ENCODE measurements at regions not wholly inside any gene's neighbourhood (a gene's known extent, or its start where the extent isn't known, plus 50 kb on each side); places are given as distances from the start of the nearest gene placed in this dataset.

GRCh38 chr10:8460626-8461025, 406.1 kb downstream of the GATA3 start:
- TF ChIP-seq POLR2A (IDR thresholded peaks at IDR 0.05; ENCODE audit: low read depth, low read length) (no peak), MAFK (IDR thresholded peaks at IDR 0.05; ENCODE audit: low read depth, low read length) (no peak), CTCF (conservative IDR thresholded peaks at IDR 0.05; ENCODE audit: low read depth, low read length) (no peak), RFX5 (IDR thresholded peaks at IDR 0.05; ENCODE audit: low read depth, low read length) (no peak), NFE2L2 (IDR thresholded peaks at IDR 0.05; ENCODE audit: low read depth, low read length) (no peak), CHD1 (IDR thresholded peaks at IDR 0.05; ENCODE audit: low read depth, low read length) (no peak), BHLHE40 (IDR thresholded peaks at IDR 0.05; ENCODE audit: low read depth, low read length) (no peak), RAD21 (IDR thresholded peaks at IDR 0.05; ENCODE audit: low read length) (no peak), RCOR1 (IDR thresholded peaks at IDR 0.05; ENCODE audit: insufficient replicate concordance, low read length) (no peak), SMC3 (IDR thresholded peaks at IDR 0.05; ENCODE audit: low read depth, low read length) (no peak)

All from IMR-90 (cell line).